DOHH2 (cell line): ENCODE measurements at regions not wholly inside any gene's neighbourhood (a gene's known extent, or its start where the extent isn't known, plus 50 kb on each side); places are given as distances from the start of the nearest gene placed in this dataset.
"Not testable (repeated sequence)": the region's sequence is repeated elsewhere in the genome, so short reads cannot be mapped to it uniquely, and the experiment has no call there.

Experiments used
- H3F3A ChIP-seq: fragments of 200-600 bp; sonication (generic), shearing (Covaris generic); 2 replicates; pipeline ENCODE4 v1.6.0; 2016; ENCODE audit warnings: antibody characterized with exemption, mild to moderate bottlenecking; ENCODE audit not compliant: control insufficient read depth, insufficient read depth
- H3K27ac ChIP-seq: fragments of 200-600 bp; sonication (generic); 2 replicates; pipeline ENCODE4 v1.5.1; 2014; ENCODE audit warnings: low read depth, mild to moderate bottlenecking, low read length, moderate library complexity
- H3K27me3 ChIP-seq: fragments of 200-600 bp; sonication (generic); 2 replicates; pipeline ENCODE4 v1.6.1; 2014; ENCODE audit warnings: mild to moderate bottlenecking, low read length, mixed read lengths; ENCODE audit not compliant: control insufficient read depth
- H3K36me3 ChIP-seq: fragments of 200-600 bp; sonication (generic); 2 replicates; pipeline ENCODE4 v1.6.1; 2014; ENCODE audit warnings: mild to moderate bottlenecking, low read length, moderate library complexity, mixed read lengths; ENCODE audit not compliant: control insufficient read depth
- H3K4me1 ChIP-seq: fragments of 200-600 bp; sonication (generic); 2 replicates; pipeline ENCODE4 v1.6.1; 2014; ENCODE audit warnings: mild to moderate bottlenecking, low read length, mixed read lengths; ENCODE audit not compliant: control insufficient read depth
- H3K4me2 ChIP-seq: fragments of 200-600 bp; sonication (generic); 2 replicates; pipeline ENCODE4 v1.6.0; 2014; ENCODE audit warnings: mild to moderate bottlenecking, low read length, moderate library complexity
- H3K4me3 ChIP-seq: fragments of 200-600 bp; sonication (generic); 2 replicates; pipeline ENCODE4 v1.5.1; 2014; ENCODE audit warnings: mild to moderate bottlenecking, low read length, mixed read lengths
- H3K79me2 ChIP-seq: fragments of 200-600 bp; sonication (generic); 2 replicates; pipeline ENCODE4 v1.6.1; 2014; ENCODE audit warnings: mild to moderate bottlenecking, low read length, mixed read lengths; ENCODE audit not compliant: control insufficient read depth
- H3K9me2 ChIP-seq: fragments of 200-600 bp; sonication (generic); replicated peaks from 2 replicates; pipeline ENCODE4 v1.6.1; 2014; ENCODE audit warnings: mild to moderate bottlenecking, low read length, mixed read lengths; ENCODE audit not compliant: control insufficient read depth
- H3K9me3 ChIP-seq: fragments of 200-600 bp; sonication (generic); 2 replicates; pipeline ENCODE4 v1.6.1; 2014; ENCODE audit warnings: antibody characterized with exemption, low read length, mixed read lengths; ENCODE audit not compliant: control insufficient read depth, insufficient read depth
- H4K20me1 ChIP-seq: fragments of 200-600 bp; sonication (generic); 2 replicates; pipeline ENCODE4 v1.6.0; 2014; ENCODE audit warnings: low read depth, mild to moderate bottlenecking, antibody characterized with exemption, low read length, moderate library complexity; ENCODE audit not compliant: control insufficient read depth, insufficient read depth
- EZH2phosphoT487 ChIP-seq: fragments of 200-600 bp; sonication (generic); IDR thresholded peaks from 2 replicates; pipeline ENCODE4 v1.6.1; 2017; ENCODE audit warnings: borderline replicate concordance, mild to moderate bottlenecking, antibody characterized with exemption, low read length, moderate library complexity, mixed read lengths
- TF ChIP-seq, protein P1 (sequence below): fragments of 200-600 bp; sonication (generic); IDR thresholded peaks from one replicate; pipeline ENCODE4 v1.5.1; 2014; ENCODE audit warnings: antibody characterized with exemption, mild to moderate bottlenecking, low read depth, low read length; ENCODE audit not compliant: poor library complexity, severe bottlenecking

DNA sequence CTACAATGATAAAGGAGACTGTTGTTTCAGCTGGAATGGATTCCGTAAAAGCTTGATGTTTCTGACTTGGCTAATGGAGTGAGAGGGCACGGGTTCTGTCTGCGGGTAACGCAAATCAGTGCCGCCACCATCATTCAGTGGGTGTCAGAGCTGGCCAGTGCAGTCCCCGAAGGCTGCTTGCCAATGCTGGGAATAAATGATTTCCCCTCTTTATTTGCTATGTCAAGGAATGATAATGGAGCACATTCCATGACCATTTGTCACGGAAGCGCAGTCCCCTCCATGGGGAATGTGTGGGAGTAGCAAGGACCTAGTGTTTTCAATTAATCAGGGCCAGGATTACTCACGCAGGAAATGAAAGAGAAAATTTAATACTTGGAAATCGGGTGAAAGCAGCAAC, 899.3 kb downstream of the UQCRFS1 start:
- no peaks in the 10 kb centered on the region for H3K4me1 ChIP-seq
- no peak overlapping the region for H3K4me3 ChIP-seq
- H3K4me2 ChIP-seq: no peak overlapping the region
- no peak overlapping the region for H3K27ac ChIP-seq
- no peaks in the 10 kb centered on the region for H4K20me1 ChIP-seq
- H3K9me3 ChIP-seq: no peaks in the 10 kb centered on the region
- H3K27me3 ChIP-seq: no peaks in the 10 kb centered on the region
- H3K36me3 ChIP-seq: no peaks in the 10 kb centered on the region
- no peaks in the 10 kb centered on the region for H3K79me2 ChIP-seq
- H3K9me2 ChIP-seq: no peaks in the 10 kb centered on the region
- TF ChIP-seq, protein P1, sequence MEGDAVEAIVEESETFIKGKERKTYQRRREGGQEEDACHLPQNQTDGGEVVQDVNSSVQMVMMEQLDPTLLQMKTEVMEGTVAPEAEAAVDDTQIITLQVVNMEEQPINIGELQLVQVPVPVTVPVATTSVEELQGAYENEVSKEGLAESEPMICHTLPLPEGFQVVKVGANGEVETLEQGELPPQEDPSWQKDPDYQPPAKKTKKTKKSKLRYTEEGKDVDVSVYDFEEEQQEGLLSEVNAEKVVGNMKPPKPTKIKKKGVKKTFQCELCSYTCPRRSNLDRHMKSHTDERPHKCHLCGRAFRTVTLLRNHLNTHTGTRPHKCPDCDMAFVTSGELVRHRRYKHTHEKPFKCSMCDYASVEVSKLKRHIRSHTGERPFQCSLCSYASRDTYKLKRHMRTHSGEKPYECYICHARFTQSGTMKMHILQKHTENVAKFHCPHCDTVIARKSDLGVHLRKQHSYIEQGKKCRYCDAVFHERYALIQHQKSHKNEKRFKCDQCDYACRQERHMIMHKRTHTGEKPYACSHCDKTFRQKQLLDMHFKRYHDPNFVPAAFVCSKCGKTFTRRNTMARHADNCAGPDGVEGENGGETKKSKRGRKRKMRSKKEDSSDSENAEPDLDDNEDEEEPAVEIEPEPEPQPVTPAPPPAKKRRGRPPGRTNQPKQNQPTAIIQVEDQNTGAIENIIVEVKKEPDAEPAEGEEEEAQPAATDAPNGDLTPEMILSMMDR: no peak
- no peak for TF ChIP-seq EZH2phosphoT487
- no peaks in the 10 kb centered on the region for H3F3A ChIP-seq

DNA sequence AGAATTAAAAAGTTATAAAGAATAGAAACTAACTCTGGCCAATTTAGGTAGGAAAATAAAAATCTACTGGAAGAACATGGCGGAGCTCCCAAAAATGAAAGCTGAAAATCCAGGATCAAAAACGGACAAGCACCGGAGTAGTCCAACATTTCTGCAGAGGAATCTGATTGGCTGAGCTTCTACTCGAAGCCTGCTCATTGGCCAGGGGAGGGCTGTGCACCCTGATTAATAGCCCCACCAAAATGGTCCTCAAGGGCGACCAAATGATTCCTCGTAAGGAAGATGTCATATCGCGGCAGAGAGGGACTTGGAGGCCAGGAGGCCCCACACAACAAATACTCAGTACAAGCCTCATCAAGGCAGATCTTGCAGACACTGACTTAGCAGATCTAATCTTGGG, 900.7 kb downstream of the UQCRFS1 start:
- Histone ChIP-seq H3K4me1 (no peaks in the 10 kb centered on the region), H4K20me1 (no peaks in the 10 kb centered on the region), H3K4me3 (no peak overlapping the region), H3K9me2 (no peaks in the 10 kb centered on the region), H3K27me3 (no peaks in the 10 kb centered on the region), H3K36me3 (no peaks in the 10 kb centered on the region), H3K9me3 (no peaks in the 10 kb centered on the region), H3K27ac (no peak overlapping the region), H3F3A (no peaks in the 10 kb centered on the region), H3K79me2 (no peaks in the 10 kb centered on the region), H3K4me2 (no peak overlapping the region)
- no peak for TF ChIP-seq EZH2phosphoT487
- TF ChIP-seq, protein P1: no peak

DNA sequence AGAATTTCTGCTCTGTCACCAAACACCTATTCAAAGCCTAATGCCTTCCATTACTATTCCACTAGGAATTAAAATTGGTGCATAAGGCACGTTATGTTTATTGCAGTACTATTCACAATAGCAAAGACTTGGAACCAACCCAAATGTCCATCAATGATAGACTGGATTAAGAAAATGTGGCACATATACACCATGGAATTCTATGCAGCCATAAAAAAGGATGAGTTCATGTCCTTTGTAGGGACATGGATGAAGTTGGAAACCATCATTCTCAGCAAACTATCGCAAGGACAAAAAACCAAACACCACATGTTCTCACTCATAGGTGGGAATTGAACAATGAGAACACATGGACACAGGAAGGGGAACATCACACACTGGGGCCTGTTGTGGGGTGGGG, 902.1 kb downstream of the UQCRFS1 start:
- H3F3A ChIP-seq, H3K4me2 ChIP-seq, H4K20me1 ChIP-seq: not testable (repeated sequence)

DNA sequence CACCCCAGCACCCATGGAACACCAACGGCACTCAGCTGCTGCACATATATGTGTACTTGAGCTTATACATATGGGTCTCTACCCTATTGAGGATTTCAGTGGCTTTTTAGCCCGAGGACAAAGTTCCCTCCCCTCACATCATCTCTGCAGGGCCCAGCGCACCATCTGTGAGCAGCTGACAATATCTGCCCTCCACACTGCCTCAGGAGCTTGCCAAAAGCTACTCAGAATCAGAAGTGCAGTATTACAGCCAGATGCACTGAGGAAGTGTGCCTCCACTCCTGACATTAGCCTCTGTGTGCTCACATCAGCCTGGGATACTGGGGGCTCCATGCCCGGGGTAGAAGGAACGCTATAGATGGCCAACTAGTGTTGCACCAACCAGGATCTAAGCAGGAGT, 903.9 kb downstream of the UQCRFS1 start:
- H3K27ac ChIP-seq: no peak overlapping the region
- H3K79me2 ChIP-seq: no peaks in the 10 kb centered on the region
- no peaks in the 10 kb centered on the region for H3K27me3 ChIP-seq
- no peak overlapping the region for H3K4me3 ChIP-seq
- H3K36me3 ChIP-seq: no peaks in the 10 kb centered on the region
- no peaks in the 10 kb centered on the region for H3K9me3 ChIP-seq
- no peaks in the 10 kb centered on the region for H4K20me1 ChIP-seq
- H3F3A ChIP-seq: no peaks in the 10 kb centered on the region
- no peaks in the 10 kb centered on the region for H3K4me1 ChIP-seq
- no peak for TF ChIP-seq EZH2phosphoT487
- TF ChIP-seq, protein P1: no peak
- no peaks in the 10 kb centered on the region for H3K9me2 ChIP-seq
- no peak overlapping the region for H3K4me2 ChIP-seq

More for the DNA sequence above, 902.1 kb downstream of the UQCRFS1 start:
- H3K79me2 ChIP-seq, H3K4me1 ChIP-seq, H3K9me3 ChIP-seq, H3K27ac ChIP-seq, H3K27me3 ChIP-seq, H3K36me3 ChIP-seq, H3K9me2 ChIP-seq, H3K4me3 ChIP-seq: not testable (repeated sequence)
